ENCODE measurements at regions not wholly inside any gene's neighbourhood (a gene's known extent, or its start where the extent isn't known, plus 50 kb on each side); places are given as distances from the start of the nearest gene placed in this dataset.

DNA sequence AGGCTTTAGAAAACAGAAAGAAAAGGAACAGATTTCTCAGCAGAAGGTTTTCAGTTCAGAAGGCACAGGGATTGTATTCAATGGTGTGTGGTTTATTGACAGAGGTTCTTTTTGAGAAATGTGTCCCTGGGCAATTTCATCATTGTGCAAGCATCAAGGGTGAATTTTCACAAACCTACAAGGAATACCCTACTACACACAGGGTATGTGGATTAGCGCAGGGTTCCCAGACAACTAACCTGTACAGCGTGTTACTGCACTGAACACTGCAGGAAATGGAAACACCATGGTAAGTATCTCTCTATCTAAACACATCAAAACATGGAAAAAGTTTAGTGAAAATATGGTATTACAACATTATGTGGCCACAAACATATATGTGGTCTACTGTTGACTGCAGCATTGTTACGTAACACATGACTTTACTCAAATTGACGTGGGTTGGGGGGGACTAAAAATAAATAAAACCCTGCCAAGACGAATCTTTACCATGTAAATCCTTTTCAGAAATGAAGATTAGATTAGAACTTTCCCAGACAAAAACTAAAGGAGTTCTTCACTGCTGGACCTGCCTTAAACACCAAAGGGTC lies 893.1 kb downstream of the TMEM121 start:
- CTCF ChIA-PET (ENCODE audit: partially characterized antibody), result interaction anchor here (0.6 to 1.0 kb wide), 2 partner anchors 113 to 142 kb away, joined by 3 read pairs; no protein-coding TSS in a partner anchor
- Histone ChIP-seq H4K5ac (ENCODE audit: insufficient read length, low read depth, low read length) (no peak overlapping the region), H4K20me1 (replicated peaks in 1 of 2; ENCODE audit: control insufficient read depth in 1 of 2, insufficient read depth in 2 of 2, low read length in 2 of 2) (no peaks in the 10 kb centered on the region), H3K14ac (ENCODE audit: insufficient read length) (no peak overlapping the region), H2BK120ac (replicated peaks; ENCODE audit: low read depth, low read length) (no peak overlapping the region), H3K4me1 (replicated peaks in 1 of 4; ENCODE audit: control insufficient read depth in 3 of 4, insufficient read depth in 4 of 4, low read length in 3 of 4) (no peaks in the 10 kb centered on the region), H4K8ac (ENCODE audit: extremely low read depth, insufficient read depth, low read length) (no peak overlapping the region), H3K56ac (replicated peaks; ENCODE audit: insufficient read length, low read depth, low read length) (no peak overlapping the region), H2BK20ac (ENCODE audit: low read length) (no peak overlapping the region), H2AK5ac (ENCODE audit: low read depth, low read length) (no peak overlapping the region), H3K4me3 (ENCODE audit: extremely low read depth in 1 of 4, insufficient read depth in 2 of 4, low read depth in 3 of 4, low read length in 4 of 4) (no peak overlapping the region), H3K9ac (replicated peaks in 1 of 4; ENCODE audit: extremely low read depth in 1 of 4, low read depth in 3 of 4, low read length in 3 of 4) (no peak overlapping the region), H3K4ac (replicated peaks; ENCODE audit: insufficient read length, low read depth, low read length) (no peak overlapping the region), H3K23ac (ENCODE audit: insufficient read length) (no peak overlapping the region), H2BK5ac (ENCODE audit: low read depth, low read length) (no peak overlapping the region), H3K79me2 (ENCODE audit: control insufficient read depth in 1 of 2, insufficient read depth in 2 of 2, low read length in 2 of 2) (no peaks in the 10 kb centered on the region), H2BK12ac (ENCODE audit: low read depth, low read length) (no peak overlapping the region), H3K79me1 (ENCODE audit: low read depth, low read length) (no peaks in the 10 kb centered on the region), H3K27ac (ENCODE audit: low read depth, low read length) (no peak overlapping the region), H3K36me3 (ENCODE audit: control insufficient read depth in 2 of 4, insufficient read depth in 4 of 4, low read length in 3 of 4) (no peaks in the 10 kb centered on the region), H4K91ac (replicated peaks; ENCODE audit: insufficient read length, low read length) (no peak overlapping the region), H3K9me3 (ENCODE audit: insufficient read depth in 2 of 2, low read depth in 1 of 2, low read length in 1 of 2) (peaks cover 28 to 50% of the 10 kb centered on the region in 2 experiments), H3K18ac (ENCODE audit: extremely low read depth, low read length) (no peak overlapping the region), H2BK15ac (ENCODE audit: low read length) (no peak overlapping the region), H2AFZ (ENCODE audit: low read length) (no peak overlapping the region), H3K4me2 (ENCODE audit: insufficient read depth in 1 of 2, low read depth in 2 of 2, low read length in 2 of 2) (no peak overlapping the region), H3K23me2 (ENCODE audit: low read depth, low read length) (no peaks in the 10 kb centered on the region), H3K27me3 (replicated peaks in 1 of 4; ENCODE audit: control insufficient read depth in 3 of 4, extremely low read depth in 1 of 4, insufficient read depth in 3 of 4, low read length in 3 of 4) (no peaks in the 10 kb centered on the region)
- FAIRE-seq, result no peak
- no peak for TF ChIP-seq SP2 (IDR thresholded peaks at IDR 0.05; ENCODE audit: low read length)
- TF ChIP-seq BACH1 (IDR thresholded peaks at IDR 0.05; ENCODE audit: low read length), result no peak
- TF ChIP-seq HDAC6 (IDR thresholded peaks at IDR 0.05; ENCODE audit: low read depth, low read length), result no peak
- WGBS, 2 experiments (ENCODE audit: extremely low coverage in 1 of 2, insufficient coverage in 1 of 2, insufficient read length in 1 of 2, insufficient replicate concordance in 2 of 2, low coverage in 1 of 2, low lambda C conversion rate in 2 of 2, missing lambda C conversion rate in 1 of 2), result 72% methylated on average over 5 of the region's 5 CpGs; no CpG with 5 or more reads in 1 of the 2 experiments
- POLR2A ChIA-PET (ENCODE audit: partially characterized antibody), result no interaction called here
- DNase-seq (ENCODE audit: low read depth in 1 of 2, low spot score in 2 of 2), result no peak

Data from H1 (cell line).